ENCODE measurements at regions not wholly inside any gene's neighbourhood (a gene's known extent, or its start where the extent isn't known, plus 50 kb on each side); places are given as distances from the start of the nearest gene placed in this dataset.

GRCh38 chr15:25947323-25948314 is 84.5 kb upstream of the ATP10A start:
- TF ChIP-seq CTCF (IDR thresholded peaks at IDR 0.05; ENCODE audit: low read depth, low read length) (no peak), EZH2phosphoT487 (IDR thresholded peaks at IDR 0.05; ENCODE audit: low read depth) (no peak)

Measured in OCI-LY3 (cell line).